NOMO-1 (cell line): ENCODE measurements at regions not wholly inside any gene's neighbourhood (a gene's known extent, or its start where the extent isn't known, plus 50 kb on each side); places are given as distances from the start of the nearest gene placed in this dataset.

Experiments
- DNase-seq, 2 experiments: peaks; one replicate each; lab custom pipeline; 2025; ENCODE audit not compliant: unreplicated experiment in 2 of 2; lab: John Stamatoyannopoulos, UW

- no peak for DNase-seq
Measured at GRCh38 chr1:67582625-67583461, 102.2 kb upstream of the GADD45A start.

GRCh38 chr1:67583462-67583950 lies 101.5 kb upstream of the GADD45A start:
- DNase-seq = no peak

- no peak for DNase-seq
Measured at GRCh38 chr1:67584938-67585337, 100.1 kb upstream of the GADD45A start.

- no peak for DNase-seq
Measured at GRCh38 chr1:67586596-67586995, 98.4 kb upstream of the GADD45A start.

GRCh38 chr1:67588178-67588855 lies 96.7 kb upstream of the GADD45A start:
- no peak for DNase-seq

GRCh38 chr1:67589519-67590233 lies 95.3 kb upstream of the GADD45A start:
- no peak for DNase-seq

GRCh38 chr1:67590329-67590728 lies 94.7 kb upstream of the GADD45A start:
- DNase-seq = no peak

GRCh38 chr1:67594764-67595163 lies 90.2 kb upstream of the GADD45A start:
- DNase-seq = no peak

GRCh38 chr1:67596674-67597073 lies 88.3 kb upstream of the GADD45A start:
- DNase-seq = no peak

- no peak for DNase-seq
Measured at GRCh38 chr1:67597336-67597735, 87.7 kb upstream of the GADD45A start.

- DNase-seq = no peak
Measured at GRCh38 chr1:67599085-67599484, 85.9 kb upstream of the GADD45A start.

- no peak for DNase-seq
Measured at GRCh38 chr1:67601539-67601938, 83.5 kb upstream of the GADD45A start.

GRCh38 chr1:67601955-67602354 lies 83.0 kb upstream of the GADD45A start:
- peak in 1 of 2 experiments; percentile 13 for DNase-seq

- no peak for DNase-seq
Measured at GRCh38 chr1:67604778-67605177, 80.2 kb upstream of the GADD45A start.

- DNase-seq = no peak
Measured at GRCh38 chr1:67605209-67605780, 79.7 kb upstream of the GADD45A start.

GRCh38 chr1:67607286-67607685 lies 77.7 kb upstream of the GADD45A start:
- no peak for DNase-seq

GRCh38 chr1:67607699-67608098 lies 77.3 kb upstream of the GADD45A start:
- no peak for DNase-seq

GRCh38 chr1:67608661-67609576 lies 76.1 kb upstream of the GADD45A start:
- DNase-seq = no peak

- no peak for DNase-seq
Measured at GRCh38 chr1:67609577-67610341, 75.2 kb upstream of the GADD45A start.
